ENCODE measurements at regions not wholly inside any gene's neighbourhood (a gene's known extent, or its start where the extent isn't known, plus 50 kb on each side); places are given as distances from the start of the nearest gene placed in this dataset.

DNA sequence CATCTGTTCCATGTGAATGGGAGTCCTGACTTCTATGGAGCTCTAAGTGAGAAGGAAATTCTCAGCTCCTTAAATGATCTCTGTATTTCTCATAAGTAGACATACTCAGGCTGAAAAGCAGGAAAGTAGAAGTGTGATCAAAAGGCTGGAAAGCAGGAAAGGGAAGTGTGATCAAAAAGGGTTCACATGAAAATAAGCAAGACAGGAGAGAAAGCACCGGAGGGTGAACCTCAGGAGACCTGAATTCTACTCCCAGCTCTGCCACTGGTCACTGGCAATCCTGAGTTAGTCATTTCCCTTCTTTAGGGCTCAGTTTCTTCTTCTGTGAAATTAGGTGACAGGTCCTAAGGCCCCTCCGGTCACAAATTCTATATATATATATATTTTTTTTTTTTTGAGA, 55.5 kb upstream of the TRERF1 start (continued):
- TF ChIP-seq, protein P1, sequence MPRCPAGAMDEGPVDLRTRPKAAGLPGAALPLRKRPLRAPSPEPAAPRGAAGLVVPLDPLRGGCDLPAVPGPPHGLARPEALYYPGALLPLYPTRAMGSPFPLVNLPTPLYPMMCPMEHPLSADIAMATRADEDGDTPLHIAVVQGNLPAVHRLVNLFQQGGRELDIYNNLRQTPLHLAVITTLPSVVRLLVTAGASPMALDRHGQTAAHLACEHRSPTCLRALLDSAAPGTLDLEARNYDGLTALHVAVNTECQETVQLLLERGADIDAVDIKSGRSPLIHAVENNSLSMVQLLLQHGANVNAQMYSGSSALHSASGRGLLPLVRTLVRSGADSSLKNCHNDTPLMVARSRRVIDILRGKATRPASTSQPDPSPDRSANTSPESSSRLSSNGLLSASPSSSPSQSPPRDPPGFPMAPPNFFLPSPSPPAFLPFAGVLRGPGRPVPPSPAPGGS (IDR thresholded peaks at IDR 0.05; ENCODE audit: borderline replicate concordance, insufficient read depth, low read depth, low read length, poor library complexity, severe bottlenecking) = peak; percentile 99
- TF ChIP-seq JUNB (IDR thresholded peaks at IDR 0.05) (peak; percentile 61), YY1 (IDR thresholded peaks at IDR 0.05; ENCODE audit: low read depth, low read length) (peak; percentile 32; the same call in 1 of the 2 replicates), SMC3 (IDR thresholded peaks at IDR 0.05; ENCODE audit: borderline replicate concordance, low read length) (no peak), IKZF1 (conservative IDR thresholded peaks at IDR 0.05) (peak; percentile 80)

DNA sequence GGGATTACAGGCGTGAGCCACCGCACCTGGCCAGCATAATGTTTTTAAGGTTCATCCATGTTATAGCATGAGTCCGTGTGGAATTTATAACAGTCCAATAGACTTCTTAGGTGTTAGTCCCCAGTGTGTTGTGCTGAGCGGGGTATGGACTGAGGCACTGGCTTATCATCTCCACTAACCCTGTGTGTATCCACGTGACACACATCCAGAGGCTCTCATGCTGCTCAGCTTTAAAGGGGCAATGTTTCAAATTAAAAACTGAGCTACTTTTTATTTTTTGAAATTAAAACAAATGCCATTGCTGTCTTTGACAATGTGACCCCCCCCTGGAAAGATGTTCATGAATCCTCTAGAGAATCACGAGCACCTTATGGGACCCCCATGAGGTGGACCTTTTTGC, 54.3 kb upstream of the TRERF1 start:
- Histone ChIP-seq H4K20me1 (ENCODE audit: control insufficient read depth, insufficient read depth) (no peaks in the 10 kb centered on the region), H3K36me3 (ENCODE audit: control insufficient read depth in 2 of 2, insufficient read depth in 2 of 2, low read length in 1 of 2) (no peaks in the 10 kb centered on the region), H2AFZ (ENCODE audit: control insufficient read depth, low read depth, low read length) (no peak overlapping the region), H3K27ac (ENCODE audit: control insufficient read depth, insufficient read depth) (peak overlapping the region; percentile 84), H3K4me3 (peak overlapping the region; percentile 15; the same call in 1 of the 2 replicates), H3K27me3 (replicated peaks in 1 of 2; ENCODE audit: control insufficient read depth in 2 of 2, insufficient read depth in 2 of 2, low read length in 1 of 2) (no peaks in the 10 kb centered on the region), H3K9me3 (replicated peaks; ENCODE audit: control insufficient read depth, insufficient read depth, low read length) (no peaks in the 10 kb centered on the region; the same call in 2 of the 3 replicates), H3K4me1 (ENCODE audit: control insufficient read depth, insufficient read depth, low read length) (peaks cover 55% of the 10 kb centered on the region), H3K4me2 (ENCODE audit: control insufficient read depth, insufficient read depth) (peak overlapping the region; percentile 70), H3K9ac (ENCODE audit: control insufficient read depth, insufficient read depth, low read length) (peak overlapping the region; percentile 7; the same call in 1 of the 2 replicates), H3K79me2 (ENCODE audit: control insufficient read depth, insufficient read depth, low read length) (no peaks in the 10 kb centered on the region)
- ChIA-PET RAD21 (ENCODE audit: unreplicated experiment) (interaction anchor here (0.8 to 5.0 kb wide), 19 partner anchors 14 to 877 kb away, joined by 3 to 55 read pairs (median 6); partner anchors contain the start of genes RPL7L1, TRERF1 and UBR2), POLR2A (interaction anchor here (0.6 to 3.7 kb wide), 13 partner anchors 11 to 269 kb away, joined by 3 to 32 read pairs (median 5); partner anchors contain the start of gene TRERF1), SMC1A (ENCODE audit: uncharacterized antibody, unreplicated experiment) (interaction anchor here (0.6 to 5.2 kb wide), 20 partner anchors 11 to 284 kb away, joined by 3 to 48 read pairs (median 7); partner anchors contain the start of genes TRERF1 and UBR2), CTCF (interaction anchor here (0.6 to 4.4 kb wide), 15 partner anchors 9 to 269 kb away, joined by 3 to 33 read pairs (median 4); no protein-coding TSS in a partner anchor)
- 18% methylated on average over 6 of the region's 6 CpGs for WGBS (ENCODE audit: insufficient coverage, insufficient replicate concordance, low lambda C conversion rate, missing lambda C conversion rate)
- ATAC-seq (peak; percentile 39), FAIRE-seq (no peak), DNase-seq (ENCODE audit: low read depth, low spot score) (no peak)
- intact Hi-C loops (cut with micrococcal nuclease; ENCODE audit: unreplicated experiment) = loop anchor here (2.0 to 5.0 kb wide), 5 partner anchors 15 to 281 kb away; no protein-coding TSS in a partner anchor
- in situ Hi-C loops (cut with MboI) = no loop called here
- no TSS peak for BruUV-seq (replicated peaks)
- TF ChIP-seq LARP7 (IDR thresholded peaks at IDR 0.05) (no peak), RAD51 (IDR thresholded peaks at IDR 0.05) (peak; percentile 58; the same call in 1 of the 2 replicates), HDGF (IDR thresholded peaks at IDR 0.05) (0 out of 2 replicates have a peak, but pooled peaks have one; percentile 39)

All from GM12878 (cell line).